ENCODE measurements at regions not wholly inside any gene's neighbourhood (a gene's known extent, or its start where the extent isn't known, plus 50 kb on each side); places are given as distances from the start of the nearest gene placed in this dataset.

GRCh38 chr15:89405494-89405893 lies 70.9 kb upstream of the POLG start:
- no peak overlapping the region for H3K4me3 ChIP-seq (ENCODE audit: low read length)
- no peak for TF ChIP-seq ZNF274 (IDR thresholded peaks at IDR 0.05; ENCODE audit: low read depth, low read length)

- no peak overlapping the region for H3K4me3 ChIP-seq (ENCODE audit: low read length)
- no peak for TF ChIP-seq ZNF274 (IDR thresholded peaks at IDR 0.05; ENCODE audit: low read depth, low read length)
These were observed 69.4 kb upstream of the POLG start for GRCh38 chr15:89404023-89404422.

- TF ChIP-seq ZNF274 (IDR thresholded peaks at IDR 0.05; ENCODE audit: low read depth, low read length), result no peak
- H3K4me3 ChIP-seq (ENCODE audit: low read length), result no peak overlapping the region
These were observed 67.8 kb upstream of the POLG start for GRCh38 chr15:89402518-89402805.

- no peak for TF ChIP-seq ZNF274 (IDR thresholded peaks at IDR 0.05; ENCODE audit: low read depth, low read length)
- peak overlapping the region; percentile 29; the same call in 1 of the 2 replicates for H3K4me3 ChIP-seq (ENCODE audit: low read length)
These were observed 67.2 kb upstream of the POLG start for GRCh38 chr15:89401631-89402517.

- no peak for TF ChIP-seq ZNF274 (IDR thresholded peaks at IDR 0.05; ENCODE audit: low read depth, low read length)
These were observed 66.3 kb upstream of the POLG start for GRCh38 chr15:89400782-89401545.

GRCh38 chr15:89400116-89400781 lies 65.6 kb upstream of the POLG start:
- H3K4me3 ChIP-seq (ENCODE audit: low read length), result peak overlapping the region; percentile 30; the same call in 1 of the 2 replicates
- no peak for TF ChIP-seq ZNF274 (IDR thresholded peaks at IDR 0.05; ENCODE audit: low read depth, low read length)

More at GRCh38 chr15:89400782-89401545, 66.3 kb upstream of the POLG start:
- H3K4me3 ChIP-seq (ENCODE audit: low read length), result no peak overlapping the region; the same call in 1 of the 2 replicates

- peak overlapping the region; percentile 30; the same call in 1 of the 2 replicates for H3K4me3 ChIP-seq (ENCODE audit: low read length)
- no peak for TF ChIP-seq ZNF274 (IDR thresholded peaks at IDR 0.05; ENCODE audit: low read depth, low read length)
These were observed 64.9 kb upstream of the POLG start for GRCh38 chr15:89399238-89400115.

GRCh38 chr15:89398896-89399237 lies 64.2 kb upstream of the POLG start:
- no peak for TF ChIP-seq ZNF274 (IDR thresholded peaks at IDR 0.05; ENCODE audit: low read depth, low read length)
- no peak overlapping the region for H3K4me3 ChIP-seq (ENCODE audit: low read length)

- H3K4me3 ChIP-seq (ENCODE audit: low read length), result no peak overlapping the region
- no peak for TF ChIP-seq ZNF274 (IDR thresholded peaks at IDR 0.05; ENCODE audit: low read depth, low read length)
These were observed 63.0 kb upstream of the POLG start for GRCh38 chr15:89397653-89398023.

GRCh38 chr15:89396723-89397652 lies 62.4 kb upstream of the POLG start:
- TF ChIP-seq ZNF274 (IDR thresholded peaks at IDR 0.05; ENCODE audit: low read depth, low read length), result no peak
- no peak overlapping the region for H3K4me3 ChIP-seq (ENCODE audit: low read length)

GRCh38 chr15:89395996-89396395 lies 61.4 kb upstream of the POLG start:
- TF ChIP-seq ZNF274 (IDR thresholded peaks at IDR 0.05; ENCODE audit: low read depth, low read length), result no peak
- no peak overlapping the region for H3K4me3 ChIP-seq (ENCODE audit: low read length)

- no peak overlapping the region for H3K4me3 ChIP-seq (ENCODE audit: low read length)
- no peak for TF ChIP-seq ZNF274 (IDR thresholded peaks at IDR 0.05; ENCODE audit: low read depth, low read length)
These were observed 60.8 kb upstream of the POLG start for GRCh38 chr15:89395461-89395871.

GRCh38 chr15:89395031-89395430 lies 60.4 kb upstream of the POLG start:
- H3K4me3 ChIP-seq (ENCODE audit: low read length), result no peak overlapping the region
- TF ChIP-seq ZNF274 (IDR thresholded peaks at IDR 0.05; ENCODE audit: low read depth, low read length), result no peak
